ENCODE measurements at regions not wholly inside any gene's neighbourhood (a gene's known extent, or its start where the extent isn't known, plus 50 kb on each side); places are given as distances from the start of the nearest gene placed in this dataset.
"Not testable (repeated sequence)": the region's sequence is repeated elsewhere in the genome, so short reads cannot be mapped to it uniquely, and the experiment has no call there.

DNA sequence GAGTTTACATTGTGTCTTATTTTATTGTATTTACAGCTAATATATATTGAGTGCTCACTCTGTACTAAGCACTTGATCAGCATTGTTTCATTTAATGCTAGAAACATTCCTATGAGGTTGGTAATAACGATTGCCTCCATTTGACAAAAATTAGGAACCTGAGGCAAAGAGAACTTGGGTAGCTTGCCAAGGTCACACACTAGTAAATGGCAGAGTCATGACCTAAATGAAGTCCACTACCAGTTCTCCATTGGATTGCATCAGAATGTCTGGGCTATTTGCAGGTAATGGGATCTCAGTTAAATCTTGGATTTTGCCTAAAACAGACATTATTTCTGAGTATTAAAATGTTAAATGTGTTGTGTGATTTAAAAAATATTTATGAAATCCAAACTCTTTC lies 65.8 kb upstream of the CRIM1 start:
- Histone ChIP-seq H3K4me3 (ENCODE audit: low read length) (no peak overlapping the region), H3K36me3 (ENCODE audit: insufficient read depth, low read length) (no peaks in the 10 kb centered on the region), H3F3A (ENCODE audit: insufficient read depth, low read length, poor library complexity, severe bottlenecking) (no peaks in the 10 kb centered on the region), H3K4me2 (ENCODE audit: low read length) (no peak overlapping the region), H2AFZ (ENCODE audit: low read depth, low read length) (no peak overlapping the region), H3K9me2 (ENCODE audit: insufficient read depth, low read length) (no peaks in the 10 kb centered on the region), H3K79me2 (replicated peaks; ENCODE audit: insufficient read depth, low read length) (no peaks in the 10 kb centered on the region), H3K27ac (ENCODE audit: low read length) (no peak overlapping the region), H3K9ac (ENCODE audit: low read length) (no peak overlapping the region), H3K27me3 (ENCODE audit: insufficient read depth, low read depth, low read length) (no peaks in the 10 kb centered on the region), H3K9me3 (ENCODE audit: low read length) (no peaks in the 10 kb centered on the region), H4K20me1 (ENCODE audit: insufficient read depth) (no peaks in the 10 kb centered on the region)
- TF ChIP-seq EZH2 (IDR thresholded peaks at IDR 0.05; ENCODE audit: borderline replicate concordance, insufficient read depth, low read length, poor library complexity, severe bottlenecking) (no peak), TAF1 (IDR thresholded peaks at IDR 0.05; ENCODE audit: low read depth) (no peak), EP300 (conservative IDR thresholded peaks at IDR 0.05; ENCODE audit: poor library complexity, severe bottlenecking) (no peak), POLR2AphosphoS5 (IDR thresholded peaks at IDR 0.05) (no peak), RAD21 (conservative IDR thresholded peaks at IDR 0.05) (no peak), SMC3 (conservative IDR thresholded peaks at IDR 0.05; ENCODE audit: poor library complexity) (no peak), MXI1 (conservative IDR thresholded peaks at IDR 0.05; ENCODE audit: poor library complexity, severe bottlenecking) (no peak)
- TF ChIP-seq, protein P1, sequence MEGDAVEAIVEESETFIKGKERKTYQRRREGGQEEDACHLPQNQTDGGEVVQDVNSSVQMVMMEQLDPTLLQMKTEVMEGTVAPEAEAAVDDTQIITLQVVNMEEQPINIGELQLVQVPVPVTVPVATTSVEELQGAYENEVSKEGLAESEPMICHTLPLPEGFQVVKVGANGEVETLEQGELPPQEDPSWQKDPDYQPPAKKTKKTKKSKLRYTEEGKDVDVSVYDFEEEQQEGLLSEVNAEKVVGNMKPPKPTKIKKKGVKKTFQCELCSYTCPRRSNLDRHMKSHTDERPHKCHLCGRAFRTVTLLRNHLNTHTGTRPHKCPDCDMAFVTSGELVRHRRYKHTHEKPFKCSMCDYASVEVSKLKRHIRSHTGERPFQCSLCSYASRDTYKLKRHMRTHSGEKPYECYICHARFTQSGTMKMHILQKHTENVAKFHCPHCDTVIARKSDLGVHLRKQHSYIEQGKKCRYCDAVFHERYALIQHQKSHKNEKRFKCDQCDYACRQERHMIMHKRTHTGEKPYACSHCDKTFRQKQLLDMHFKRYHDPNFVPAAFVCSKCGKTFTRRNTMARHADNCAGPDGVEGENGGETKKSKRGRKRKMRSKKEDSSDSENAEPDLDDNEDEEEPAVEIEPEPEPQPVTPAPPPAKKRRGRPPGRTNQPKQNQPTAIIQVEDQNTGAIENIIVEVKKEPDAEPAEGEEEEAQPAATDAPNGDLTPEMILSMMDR (IDR thresholded peaks at IDR 0.05; ENCODE audit: poor library complexity, severe bottlenecking): no peak
- TF ChIP-seq, protein P2, sequence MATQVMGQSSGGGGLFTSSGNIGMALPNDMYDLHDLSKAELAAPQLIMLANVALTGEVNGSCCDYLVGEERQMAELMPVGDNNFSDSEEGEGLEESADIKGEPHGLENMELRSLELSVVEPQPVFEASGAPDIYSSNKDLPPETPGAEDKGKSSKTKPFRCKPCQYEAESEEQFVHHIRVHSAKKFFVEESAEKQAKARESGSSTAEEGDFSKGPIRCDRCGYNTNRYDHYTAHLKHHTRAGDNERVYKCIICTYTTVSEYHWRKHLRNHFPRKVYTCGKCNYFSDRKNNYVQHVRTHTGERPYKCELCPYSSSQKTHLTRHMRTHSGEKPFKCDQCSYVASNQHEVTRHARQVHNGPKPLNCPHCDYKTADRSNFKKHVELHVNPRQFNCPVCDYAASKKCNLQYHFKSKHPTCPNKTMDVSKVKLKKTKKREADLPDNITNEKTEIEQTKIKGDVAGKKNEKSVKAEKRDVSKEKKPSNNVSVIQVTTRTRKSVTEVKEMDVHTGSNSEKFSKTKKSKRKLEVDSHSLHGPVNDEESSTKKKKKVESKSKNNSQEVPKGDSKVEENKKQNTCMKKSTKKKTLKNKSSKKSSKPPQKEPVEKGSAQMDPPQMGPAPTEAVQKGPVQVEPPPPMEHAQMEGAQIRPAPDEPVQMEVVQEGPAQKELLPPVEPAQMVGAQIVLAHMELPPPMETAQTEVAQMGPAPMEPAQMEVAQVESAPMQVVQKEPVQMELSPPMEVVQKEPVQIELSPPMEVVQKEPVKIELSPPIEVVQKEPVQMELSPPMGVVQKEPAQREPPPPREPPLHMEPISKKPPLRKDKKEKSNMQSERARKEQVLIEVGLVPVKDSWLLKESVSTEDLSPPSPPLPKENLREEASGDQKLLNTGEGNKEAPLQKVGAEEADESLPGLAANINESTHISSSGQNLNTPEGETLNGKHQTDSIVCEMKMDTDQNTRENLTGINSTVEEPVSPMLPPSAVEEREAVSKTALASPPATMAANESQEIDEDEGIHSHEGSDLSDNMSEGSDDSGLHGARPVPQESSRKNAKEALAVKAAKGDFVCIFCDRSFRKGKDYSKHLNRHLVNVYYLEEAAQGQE (IDR thresholded peaks at IDR 0.05; ENCODE audit: borderline replicate concordance): no peak

DNA sequence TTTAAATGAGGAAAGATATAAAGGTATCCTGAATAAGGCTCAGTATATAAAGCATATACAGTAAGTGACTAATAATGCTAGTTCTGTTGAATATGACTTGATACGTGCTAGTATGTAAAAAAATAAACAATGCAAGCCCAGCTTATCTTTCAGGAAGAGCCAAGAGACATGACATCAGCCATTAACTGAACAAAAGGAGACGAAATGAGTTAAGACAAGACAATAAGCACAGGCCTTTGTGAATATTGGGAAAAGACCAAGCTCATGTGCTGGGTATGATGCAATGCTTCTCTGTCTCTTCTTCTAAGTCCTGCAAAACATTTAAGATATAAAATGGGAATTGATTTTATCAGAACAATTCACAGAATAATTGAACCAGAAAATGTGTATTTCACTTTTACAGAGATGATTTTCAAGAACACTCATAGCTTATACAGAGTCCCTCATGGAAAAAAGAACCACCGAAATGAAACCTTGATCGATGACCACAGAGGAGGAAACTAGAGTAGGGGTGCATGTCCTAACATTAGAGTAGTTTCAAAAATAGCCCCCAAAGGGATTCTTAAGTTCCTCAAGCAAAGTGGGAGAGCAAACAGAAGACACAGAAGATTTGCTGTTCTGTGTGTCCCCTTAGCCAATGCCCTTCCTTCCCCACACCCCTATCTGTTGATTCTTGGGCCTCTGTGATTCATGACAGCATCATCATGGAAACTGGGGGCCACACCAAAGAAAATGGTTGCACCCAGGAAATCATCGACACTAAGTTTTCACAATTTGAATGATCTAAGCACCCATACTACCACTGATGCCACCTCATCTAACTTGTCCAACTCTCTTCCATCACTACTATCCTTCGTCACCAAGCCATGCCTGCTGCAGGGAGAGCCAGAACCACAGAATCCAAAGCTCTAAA lies 68.0 kb upstream of the CRIM1 start:
- Histone ChIP-seq H3K4me3 (ENCODE audit: low read length) (no peak overlapping the region), H3K9ac (ENCODE audit: low read length) (no peak overlapping the region), H3K9me3 (ENCODE audit: low read length) (no peaks in the 10 kb centered on the region), H3K79me2 (replicated peaks; ENCODE audit: insufficient read depth, low read length) (no peaks in the 10 kb centered on the region), H3K9me2 (ENCODE audit: insufficient read depth, low read length) (no peaks in the 10 kb centered on the region), H2AFZ (ENCODE audit: low read depth, low read length) (no peak overlapping the region), H3K27ac (ENCODE audit: low read length) (no peak overlapping the region), H3K27me3 (ENCODE audit: insufficient read depth, low read depth, low read length) (no peaks in the 10 kb centered on the region), H3K4me2 (ENCODE audit: low read length) (no peak overlapping the region), H3F3A (ENCODE audit: insufficient read depth, low read length, poor library complexity, severe bottlenecking) (no peaks in the 10 kb centered on the region), H4K20me1 (ENCODE audit: insufficient read depth) (no peaks in the 10 kb centered on the region), H3K36me3 (ENCODE audit: insufficient read depth, low read length) (no peaks in the 10 kb centered on the region)
- TF ChIP-seq MXI1 (conservative IDR thresholded peaks at IDR 0.05; ENCODE audit: poor library complexity, severe bottlenecking) (no peak), SMC3 (conservative IDR thresholded peaks at IDR 0.05; ENCODE audit: poor library complexity) (no peak), RAD21 (conservative IDR thresholded peaks at IDR 0.05) (no peak), EZH2 (IDR thresholded peaks at IDR 0.05; ENCODE audit: borderline replicate concordance, insufficient read depth, low read length, poor library complexity, severe bottlenecking) (no peak), TAF1 (IDR thresholded peaks at IDR 0.05; ENCODE audit: low read depth) (no peak), EP300 (conservative IDR thresholded peaks at IDR 0.05; ENCODE audit: poor library complexity, severe bottlenecking) (no peak), POLR2AphosphoS5 (IDR thresholded peaks at IDR 0.05) (no peak)
- TF ChIP-seq, protein P1 (IDR thresholded peaks at IDR 0.05; ENCODE audit: poor library complexity, severe bottlenecking): no peak
- TF ChIP-seq, protein P2 (IDR thresholded peaks at IDR 0.05; ENCODE audit: borderline replicate concordance): no peak

DNA sequence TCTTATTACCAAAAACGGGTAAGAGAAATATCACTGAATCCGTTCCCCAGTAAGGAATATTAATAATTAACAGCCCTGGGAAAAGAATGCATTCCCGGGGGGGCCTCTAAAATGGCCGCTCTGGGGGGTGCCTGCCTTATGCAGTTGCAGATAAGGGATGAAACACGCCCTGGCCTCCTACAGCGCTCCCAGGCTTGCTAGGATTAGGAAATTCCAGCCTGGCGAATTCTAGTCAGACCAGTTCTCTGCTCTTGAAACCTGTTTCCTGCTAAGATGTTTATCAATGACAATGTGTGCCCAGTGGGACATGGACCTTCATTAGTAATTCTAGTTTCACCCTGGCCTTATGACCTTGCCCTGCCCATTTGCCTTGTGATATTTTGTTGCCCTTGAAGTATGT lies 76.1 kb upstream of the CRIM1 start:
- H3F3A ChIP-seq (ENCODE audit: insufficient read depth, low read length, poor library complexity, severe bottlenecking); H3K36me3 ChIP-seq (ENCODE audit: insufficient read depth, low read length); H3K9me3 ChIP-seq (ENCODE audit: low read length); H3K27me3 ChIP-seq (ENCODE audit: insufficient read depth, low read depth, low read length); H2AFZ ChIP-seq (ENCODE audit: low read depth, low read length); H3K9ac ChIP-seq (ENCODE audit: low read length); H3K9me2 ChIP-seq (ENCODE audit: insufficient read depth, low read length); H3K27ac ChIP-seq (ENCODE audit: low read length); H4K20me1 ChIP-seq (ENCODE audit: insufficient read depth); H3K4me3 ChIP-seq (ENCODE audit: low read length); H3K4me2 ChIP-seq (ENCODE audit: low read length); H3K79me2 ChIP-seq (replicated peaks; ENCODE audit: insufficient read depth, low read length): not testable (repeated sequence)
